Nucleus accumbens (tissue), 56 donors: ENCODE measurements at regions not wholly inside any gene's neighbourhood (a gene's known extent, or its start where the extent isn't known, plus 50 kb on each side); places are given as distances from the start of the nearest gene placed in this dataset.

Source experiments
- DNase-seq, 56 donors: peaks; one replicate each; lab custom pipeline; 2025; lab: John Stamatoyannopoulos, UW

DNA sequence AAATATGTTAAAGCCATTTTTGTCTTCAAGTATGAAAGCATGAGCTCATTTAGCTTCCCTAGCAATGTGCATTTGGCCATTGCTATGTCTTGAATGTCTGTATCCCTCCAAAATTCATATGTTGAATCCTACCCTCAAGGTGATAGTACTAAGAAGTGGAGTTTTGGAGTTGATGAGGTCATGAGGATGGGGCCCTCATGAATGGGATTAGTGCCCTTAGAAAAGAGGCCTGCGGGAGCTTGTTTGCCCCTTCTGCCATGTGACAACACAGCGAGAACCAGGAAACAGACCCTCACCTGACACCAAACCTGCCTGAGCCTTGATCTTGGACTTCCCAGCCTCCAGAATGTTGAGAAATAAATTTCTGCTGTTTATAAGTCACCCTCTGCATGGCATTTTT is 61.3 kb upstream of the UCN3 start:
- no peak for DNase-seq

DNA sequence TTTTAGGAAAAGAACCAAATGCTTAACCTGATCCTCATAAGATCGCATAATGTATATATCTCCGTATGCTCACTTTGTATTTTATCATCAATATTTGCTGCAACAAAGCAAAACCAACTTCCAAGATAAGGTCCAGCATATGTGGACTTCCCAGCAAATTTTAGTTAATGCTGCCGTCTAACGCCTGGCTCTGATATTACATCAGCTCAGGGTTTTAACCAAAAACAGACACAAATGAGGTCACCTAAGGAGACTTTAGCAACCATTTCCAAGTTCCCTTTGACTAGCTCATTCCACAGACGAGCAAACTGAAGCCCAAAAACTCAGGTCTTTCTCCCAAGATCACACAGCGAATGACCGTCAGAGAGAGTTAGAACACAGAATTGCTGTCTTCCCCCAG is 59.4 kb upstream of the UCN3 start:
- DNase-seq = no peak

DNA sequence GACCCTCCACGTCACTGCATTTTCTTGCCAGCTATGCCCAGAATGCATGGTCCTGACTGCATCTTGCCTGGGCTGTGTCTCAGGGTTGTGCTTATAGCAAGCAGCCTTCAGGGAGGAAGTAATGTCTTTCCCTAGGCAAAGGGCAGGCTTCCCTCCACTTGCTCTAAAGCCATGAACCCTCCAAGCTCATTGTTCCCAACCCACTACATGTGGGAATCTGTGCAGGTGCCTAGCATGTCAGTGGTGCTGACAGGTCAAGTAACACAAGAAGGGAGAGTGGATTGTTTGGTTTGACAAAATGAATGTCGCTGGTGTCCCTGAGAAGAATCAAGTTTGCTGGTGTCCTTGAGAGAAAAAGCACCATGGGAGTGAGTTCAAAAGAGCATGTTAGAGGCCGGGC is 53.9 kb upstream of the UCN3 start:
- no peak for DNase-seq

DNA sequence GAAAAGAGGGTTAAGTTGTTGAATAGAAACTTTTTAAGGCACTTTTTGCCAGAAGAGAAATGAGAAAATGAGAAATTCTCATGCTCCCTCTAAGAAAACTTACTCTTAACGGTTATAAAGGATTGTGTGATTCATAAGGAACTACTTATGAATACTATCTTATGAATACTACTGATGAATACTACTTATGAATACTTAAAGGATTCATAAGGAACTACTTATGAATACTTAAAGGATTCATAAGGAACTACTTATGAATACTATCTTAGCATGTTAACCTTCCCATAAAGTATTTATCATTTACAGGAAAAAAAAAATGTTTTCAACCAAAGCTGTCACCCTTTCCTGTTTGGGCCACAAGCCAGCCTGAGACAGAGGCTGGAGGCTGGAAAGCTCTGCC is 53.1 kb upstream of the UCN3 start:
- no peak for DNase-seq

DNA sequence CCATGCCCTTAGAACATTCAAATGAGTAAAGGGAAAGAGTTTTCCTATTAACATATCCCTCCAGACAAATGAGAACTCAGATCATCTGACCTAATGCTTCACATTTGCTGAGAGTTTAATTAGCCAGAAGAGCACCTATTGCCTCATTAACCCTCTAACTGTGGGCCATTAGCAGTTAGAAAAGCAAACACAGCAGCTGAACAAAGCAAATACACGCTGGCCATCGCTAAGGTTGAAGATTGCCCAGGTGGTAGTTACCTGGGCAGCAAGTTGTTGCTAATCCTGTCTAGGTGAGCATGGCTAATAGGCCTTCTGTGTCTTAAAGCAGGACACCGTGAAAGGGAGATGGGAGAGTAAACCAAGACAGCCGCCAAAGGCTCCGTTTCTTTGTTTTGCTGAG is 49.9 kb upstream of the UCN3 start:
- DNase-seq = no peak
